SK-N-SH treated with all-trans-retinoic acid at 6 μM for 48 hours (cell line): ENCODE measurements at regions not wholly inside any gene's neighbourhood (a gene's known extent, or its start where the extent isn't known, plus 50 kb on each side); places are given as distances from the start of the nearest gene placed in this dataset.

Experiments used
- ATAC-seq: fragments of 200-7000 bp; cut with Tn5 transposase; 3 replicates; pipeline ENCODE4 v1.9.1; 2020; ENCODE audit warnings: mild to moderate bottlenecking, moderate library complexity
- BACH2 ChIP-seq: fragments of 250-450 bp; sonication (Bioruptor Pico); IDR thresholded peaks from 2 replicates; pipeline ENCODE4 v1.9.0; 2021; ENCODE audit warnings: mild to moderate bottlenecking, borderline replicate concordance
- CREB5 ChIP-seq: fragments of 250-450 bp; sonication (Bioruptor Pico); IDR thresholded peaks from 2 replicates; pipeline ENCODE4 v1.5.1; 2020; ENCODE audit warnings: low read depth, mild to moderate bottlenecking, moderate library complexity
- CSDC2 ChIP-seq: fragments of 250-450 bp; sonication (Bioruptor Pico); IDR thresholded peaks from 2 replicates; pipeline ENCODE4 v1.5.0; 2020; ENCODE audit warnings: mild to moderate bottlenecking, moderate library complexity
- CSRNP3 ChIP-seq: fragments of 250-450 bp; sonication (Bioruptor Pico); IDR thresholded peaks from 2 replicates; pipeline ENCODE4 v1.5.1; 2021; ENCODE audit warnings: mild to moderate bottlenecking, moderate library complexity
- ESRRG ChIP-seq: fragments of 250-450 bp; sonication (Bioruptor Pico); IDR thresholded peaks from 2 replicates; pipeline ENCODE4 v1.6.1; 2021; ENCODE audit warnings: mild to moderate bottlenecking
- GLIS3 ChIP-seq: fragments of 250-450 bp; sonication (Bioruptor Pico); IDR thresholded peaks from 2 replicates; pipeline ENCODE4 v1.5.0; 2020; ENCODE audit warnings: mild to moderate bottlenecking, moderate library complexity
- ISL1 ChIP-seq: fragments of 250-450 bp; sonication (Bioruptor Pico); IDR thresholded peaks from 2 replicates; pipeline ENCODE4 v2.1.2; 2022; ENCODE audit warnings: mild to moderate bottlenecking, moderate library complexity
- OSR1 ChIP-seq: fragments of 250-450 bp; sonication (Bioruptor Pico); IDR thresholded peaks from 2 replicates; pipeline ENCODE4 v1.8.0; 2022; ENCODE audit warnings: moderate library complexity, mild to moderate bottlenecking, inconsistent platforms
- PATZ1 ChIP-seq: fragments of 250-450 bp; sonication (Bioruptor Pico); IDR thresholded peaks from 2 replicates; pipeline ENCODE4 v1.8.0; 2020; ENCODE audit warnings: mild to moderate bottlenecking, moderate library complexity, borderline replicate concordance
- POU6F1 ChIP-seq: fragments of 250-450 bp; sonication (Bioruptor Pico); IDR thresholded peaks from 2 replicates; pipeline ENCODE4 v1.8.0; 2021; ENCODE audit warnings: low read depth, mild to moderate bottlenecking, moderate library complexity, borderline replicate concordance
- RARB ChIP-seq: fragments of 250-450 bp; sonication (Bioruptor Pico); IDR thresholded peaks from 2 replicates; pipeline ENCODE4 v1.8.0; 2021; ENCODE audit warnings: mild to moderate bottlenecking, moderate library complexity
- SNAI2 ChIP-seq: fragments of 250-450 bp; sonication (Bioruptor Pico); IDR thresholded peaks from 2 replicates; pipeline ENCODE4 v1.5.0; 2020; ENCODE audit warnings: mild to moderate bottlenecking, moderate library complexity
- TCF4 ChIP-seq: fragments of 250-450 bp; sonication (Bioruptor Pico); IDR thresholded peaks from 2 replicates; pipeline ENCODE4 v1.8.0; 2021; ENCODE audit warnings: mild to moderate bottlenecking, moderate library complexity, borderline replicate concordance
- TOX ChIP-seq: fragments of 250-450 bp; sonication (Bioruptor Pico); IDR thresholded peaks from 2 replicates; pipeline ENCODE4 v1.8.0; 2021; ENCODE audit warnings: mild to moderate bottlenecking, moderate library complexity, borderline replicate concordance
- TSHZ2 ChIP-seq: fragments of 250-450 bp; sonication (Bioruptor Pico); IDR thresholded peaks from 2 replicates; pipeline ENCODE4 v1.5.0; 2020; ENCODE audit warnings: mild to moderate bottlenecking, moderate library complexity
- ZFP3 ChIP-seq: fragments of 250-450 bp; sonication (Bioruptor Pico); IDR thresholded peaks from 2 replicates; pipeline ENCODE4 v1.5.0; 2020; ENCODE audit warnings: mild to moderate bottlenecking, moderate library complexity
- ZFP30 ChIP-seq: fragments of 450-650 bp; formaldehyde crosslinking; IDR thresholded peaks from 2 replicates; pipeline ENCODE4 v1.5.0; 2022; ENCODE audit warnings: mild to moderate bottlenecking, moderate library complexity
- ZNF565 ChIP-seq: fragments of 450-650 bp; formaldehyde crosslinking; conservative IDR thresholded peaks from 2 replicates; pipeline ENCODE4 v1.5.0; 2020; ENCODE audit warnings: low read depth, mild to moderate bottlenecking, moderate library complexity
- ZNF70 ChIP-seq: fragments of 450-650 bp; formaldehyde crosslinking; IDR thresholded peaks from 2 replicates; pipeline ENCODE4 v1.5.0; 2020; ENCODE audit warnings: mild to moderate bottlenecking, moderate library complexity
- ZNF8 ChIP-seq: fragments of 450-650 bp; formaldehyde crosslinking; IDR thresholded peaks from 2 replicates; pipeline ENCODE4 v1.5.0; 2020; ENCODE audit warnings: mild to moderate bottlenecking, moderate library complexity

- no peak for ATAC-seq
- no peak for TF ChIP-seq BACH2 (CRISPR knock-in tag)
Measured at GRCh38 chr12:44942714-44943113, 66.6 kb upstream of the NELL2 start.

- peak; percentile 59 for TF ChIP-seq ZNF70
- no peak for TF ChIP-seq POU6F1 (CRISPR knock-in tag)
- ATAC-seq, result peak; percentile 75
Measured at GRCh38 chr12:44930972-44931600, 55.0 kb upstream of the NELL2 start.

GRCh38 chr12:44929236-44929885 is 53.2 kb upstream of the NELL2 start:
- ATAC-seq, result no peak
- TF ChIP-seq TSHZ2 (CRISPR knock-in tag) (no peak), CSRNP3 (CRISPR knock-in tag) (no peak), TCF4 (CRISPR knock-in tag) (no peak), PATZ1 (CRISPR knock-in tag) (no peak), TOX (CRISPR knock-in tag) (no peak), CREB5 (CRISPR knock-in tag) (no peak), GLIS3 (CRISPR knock-in tag) (no peak), CSDC2 (CRISPR knock-in tag) (no peak), OSR1 (CRISPR knock-in tag) (no peak), ESRRG (no peak), ISL1 (CRISPR knock-in tag) (no peak), RARB (no peak), BACH2 (CRISPR knock-in tag) (no peak), ZNF565 (CRISPR knock-in tag) (no peak), ZFP30 (CRISPR knock-in tag) (no peak), POU6F1 (CRISPR knock-in tag) (no peak), ZNF8 (CRISPR knock-in tag) (no peak), SNAI2 (CRISPR knock-in tag) (no peak), ZFP3 (no peak)
- TF ChIP-seq, all 23 proteins: peak for 0
